GM12865 (cell line): ENCODE measurements at regions not wholly inside any gene's neighbourhood (a gene's known extent, or its start where the extent isn't known, plus 50 kb on each side); places are given as distances from the start of the nearest gene placed in this dataset.

Source experiments
- DNase-seq: peaks from one replicate; pipeline ENCODE4 v3.0.0; 2010; ENCODE audit warnings: low read depth
- H3K4me3 ChIP-seq: 2 replicates; pipeline ENCODE4 v1.5.1; 2011; ENCODE audit warnings: mild to moderate bottlenecking, low read depth, low read length, control low read depth
- CTCF ChIP-seq: IDR thresholded peaks from 2 replicates; pipeline ENCODE4 v1.5.1; 2011; ENCODE audit warnings: low read length, control low read depth, low read depth, inconsistent platforms; ENCODE audit not compliant: insufficient read depth; ENCODE audit errors: missing control alignments

GRCh38 chr5:2267991-2268390 lies 385.3 kb upstream of the IRX4 start:
- TF ChIP-seq CTCF: no peak
- no peak for DNase-seq
- no peak overlapping the region for H3K4me3 ChIP-seq

DNA sequence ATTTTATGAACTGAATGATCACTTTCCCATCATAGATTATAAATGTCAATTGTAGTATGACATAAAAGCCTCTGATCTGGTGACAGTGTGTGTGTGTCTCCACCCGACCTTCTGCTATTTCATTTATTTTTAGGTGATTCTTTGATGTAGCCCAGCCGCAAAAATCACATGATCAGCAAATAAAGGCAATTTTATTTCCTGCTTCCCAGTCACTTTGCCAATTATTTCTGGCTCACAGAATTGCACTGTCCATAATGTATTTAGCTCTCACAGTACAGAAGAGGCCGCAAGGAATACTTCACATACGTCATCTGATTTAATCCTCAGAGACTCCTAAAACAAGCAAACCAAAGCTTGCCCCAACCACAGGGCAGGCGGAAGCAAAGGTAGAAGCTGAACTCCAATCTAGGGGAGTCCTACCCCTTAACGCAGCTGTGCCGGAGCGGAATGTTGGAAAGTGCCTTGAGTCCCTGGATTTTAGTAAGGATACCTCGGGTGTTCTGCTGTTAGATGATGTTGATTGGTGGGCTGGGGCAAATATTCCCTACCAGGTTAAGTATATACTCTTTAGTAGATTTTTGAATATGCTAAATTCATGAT lies 384.0 kb upstream of the IRX4 start:
- no peak for DNase-seq
- TF ChIP-seq CTCF: no peak
- H3K4me3 ChIP-seq: no peak overlapping the region

DNA sequence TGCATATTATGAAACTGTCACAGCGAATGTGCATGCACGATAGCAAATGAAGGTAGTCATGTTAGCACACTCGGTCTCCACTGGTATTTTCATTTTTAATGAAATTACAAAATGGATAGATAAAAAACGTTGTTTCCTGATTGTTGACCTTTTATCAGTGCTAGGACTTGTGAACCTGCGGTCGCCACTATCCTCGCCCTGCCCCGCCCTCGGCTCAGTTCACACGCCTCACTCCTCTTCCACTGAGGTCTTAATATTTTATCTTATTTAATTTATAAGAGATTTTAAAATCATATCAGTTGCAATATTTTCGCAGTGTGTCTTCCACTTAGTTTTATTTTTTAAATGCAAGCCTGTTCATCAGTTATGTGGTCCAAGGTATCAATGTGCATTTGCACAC lies 382.6 kb upstream of the IRX4 start:
- DNase-seq: no peak
- no peak overlapping the region for H3K4me3 ChIP-seq
- no peak for TF ChIP-seq CTCF

DNA sequence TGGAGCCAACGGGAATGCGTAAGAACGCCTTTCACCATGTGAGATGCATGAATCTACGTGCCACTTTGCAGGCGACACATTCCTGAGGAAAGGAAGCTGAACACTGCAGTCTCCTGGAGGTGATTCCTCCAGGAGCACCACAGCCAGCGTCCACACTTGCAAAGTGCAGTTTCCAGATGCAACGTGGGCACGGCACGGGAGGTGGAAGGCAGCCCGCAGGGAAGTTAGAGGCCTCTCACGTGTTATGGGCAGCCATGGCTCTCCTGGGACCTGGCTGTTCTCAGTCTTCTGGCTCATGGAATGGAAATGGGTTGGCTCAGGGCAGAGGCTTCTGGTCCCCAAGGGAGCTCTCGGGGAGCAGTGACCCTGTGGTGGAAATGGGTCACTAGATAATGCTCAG lies 381.0 kb upstream of the IRX4 start:
- no peak overlapping the region for H3K4me3 ChIP-seq
- DNase-seq: no peak
- TF ChIP-seq CTCF: no peak

- TF ChIP-seq CTCF: no peak
- DNase-seq: no peak
- H3K4me3 ChIP-seq: no peak overlapping the region
Observed at GRCh38 chr5:2262620-2263019, 379.9 kb upstream of the IRX4 start.

DNA sequence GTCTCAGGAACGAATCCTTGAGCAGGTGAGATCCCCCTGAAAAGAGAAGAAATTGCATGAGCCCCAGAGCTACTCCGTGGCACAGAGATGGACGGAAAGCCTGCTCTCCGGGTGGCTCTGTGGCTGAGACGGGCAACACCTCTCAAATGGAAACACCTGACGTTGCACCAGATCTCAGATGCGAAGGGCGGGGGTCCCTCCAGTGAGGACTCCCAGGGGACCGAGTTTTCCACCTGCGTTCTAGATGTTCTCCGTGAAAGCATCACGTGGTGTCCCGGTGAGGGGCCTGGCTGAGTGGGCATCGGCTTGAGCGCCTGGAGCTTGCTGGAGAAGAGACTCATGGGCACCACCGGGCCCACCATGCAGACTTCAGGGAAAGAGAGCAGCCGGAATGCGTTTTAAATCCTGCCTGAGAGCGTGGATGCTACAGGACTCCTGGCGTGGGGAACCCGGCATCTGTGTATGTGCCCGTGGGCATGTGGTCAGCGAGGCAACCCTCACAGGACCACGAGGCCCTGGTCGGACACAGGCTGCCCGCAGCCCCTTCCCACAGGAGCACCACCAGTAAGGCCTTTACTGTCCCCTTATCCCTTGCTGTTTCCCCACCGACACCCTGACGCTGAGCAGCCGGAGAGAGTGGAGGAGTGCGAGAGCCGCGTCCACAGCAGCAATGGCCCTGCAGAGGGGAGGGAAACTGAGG lies 378.4 kb upstream of the IRX4 start:
- TF ChIP-seq CTCF: no peak

More for the DNA sequence above, 378.4 kb upstream of the IRX4 start:
- no peak overlapping the region for H3K4me3 ChIP-seq
- DNase-seq: no peak
